ENCODE measurements at regions not wholly inside any gene's neighbourhood (a gene's known extent, or its start where the extent isn't known, plus 50 kb on each side); places are given as distances from the start of the nearest gene placed in this dataset.

DNA sequence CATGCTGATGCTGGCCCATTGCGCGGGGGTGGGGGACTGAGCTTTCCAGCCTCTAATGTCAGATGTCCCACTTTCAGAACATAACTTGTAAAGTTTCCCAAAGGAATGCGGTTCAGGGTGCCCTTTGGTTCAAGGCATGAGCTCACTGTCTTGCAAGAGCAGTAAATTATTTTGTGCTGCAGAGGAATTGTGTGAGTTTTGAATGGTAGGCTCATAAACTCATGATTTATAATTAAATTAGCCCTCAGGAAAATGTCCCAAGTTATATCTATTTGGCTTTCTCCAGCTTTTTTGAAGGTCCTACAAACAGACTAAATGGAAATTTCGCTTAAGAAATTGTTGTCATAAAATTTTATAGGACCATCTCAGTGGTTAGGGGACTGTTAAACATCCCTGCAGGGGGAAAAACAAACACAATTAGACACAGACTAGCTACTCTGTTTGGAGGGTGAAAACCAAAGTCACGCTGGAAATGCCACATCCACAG, 321.8 kb downstream of the HS3ST3B1 start (continued):
- TF ChIP-seq, protein P1, sequence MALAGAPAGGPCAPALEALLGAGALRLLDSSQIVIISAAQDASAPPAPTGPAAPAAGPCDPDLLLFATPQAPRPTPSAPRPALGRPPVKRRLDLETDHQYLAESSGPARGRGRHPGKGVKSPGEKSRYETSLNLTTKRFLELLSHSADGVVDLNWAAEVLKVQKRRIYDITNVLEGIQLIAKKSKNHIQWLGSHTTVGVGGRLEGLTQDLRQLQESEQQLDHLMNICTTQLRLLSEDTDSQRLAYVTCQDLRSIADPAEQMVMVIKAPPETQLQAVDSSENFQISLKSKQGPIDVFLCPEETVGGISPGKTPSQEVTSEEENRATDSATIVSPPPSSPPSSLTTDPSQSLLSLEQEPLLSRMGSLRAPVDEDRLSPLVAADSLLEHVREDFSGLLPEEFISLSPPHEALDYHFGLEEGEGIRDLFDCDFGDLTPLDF (CRISPR knock-in tag; IDR thresholded peaks at IDR 0.05): no peak
- TF ChIP-seq ESRRA (CRISPR knock-in tag; IDR thresholded peaks at IDR 0.05; ENCODE audit: borderline replicate concordance) (no peak), NFYB (CRISPR knock-in tag; conservative IDR thresholded peaks at IDR 0.05; ENCODE audit: low read depth) (no peak), CREB1 (CRISPR knock-in tag; IDR thresholded peaks at IDR 0.05) (no peak), JAZF1 (CRISPR knock-in tag; IDR thresholded peaks at IDR 0.05) (no peak)
- TF ChIP-seq, protein P2, sequence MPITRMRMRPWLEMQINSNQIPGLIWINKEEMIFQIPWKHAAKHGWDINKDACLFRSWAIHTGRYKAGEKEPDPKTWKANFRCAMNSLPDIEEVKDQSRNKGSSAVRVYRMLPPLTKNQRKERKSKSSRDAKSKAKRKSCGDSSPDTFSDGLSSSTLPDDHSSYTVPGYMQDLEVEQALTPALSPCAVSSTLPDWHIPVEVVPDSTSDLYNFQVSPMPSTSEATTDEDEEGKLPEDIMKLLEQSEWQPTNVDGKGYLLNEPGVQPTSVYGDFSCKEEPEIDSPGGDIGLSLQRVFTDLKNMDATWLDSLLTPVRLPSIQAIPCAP (CRISPR knock-in tag; IDR thresholded peaks at IDR 0.05): no peak
- TF ChIP-seq, protein P3, sequence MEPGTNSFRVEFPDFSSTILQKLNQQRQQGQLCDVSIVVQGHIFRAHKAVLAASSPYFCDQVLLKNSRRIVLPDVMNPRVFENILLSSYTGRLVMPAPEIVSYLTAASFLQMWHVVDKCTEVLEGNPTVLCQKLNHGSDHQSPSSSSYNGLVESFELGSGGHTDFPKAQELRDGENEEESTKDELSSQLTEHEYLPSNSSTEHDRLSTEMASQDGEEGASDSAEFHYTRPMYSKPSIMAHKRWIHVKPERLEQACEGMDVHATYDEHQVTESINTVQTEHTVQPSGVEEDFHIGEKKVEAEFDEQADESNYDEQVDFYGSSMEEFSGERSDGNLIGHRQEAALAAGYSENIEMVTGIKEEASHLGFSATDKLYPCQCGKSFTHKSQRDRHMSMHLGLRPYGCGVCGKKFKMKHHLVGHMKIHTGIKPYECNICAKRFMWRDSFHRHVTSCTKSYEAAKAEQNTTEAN (CRISPR knock-in tag; IDR thresholded peaks at IDR 0.05): no peak
- TF ChIP-seq, protein P4, sequence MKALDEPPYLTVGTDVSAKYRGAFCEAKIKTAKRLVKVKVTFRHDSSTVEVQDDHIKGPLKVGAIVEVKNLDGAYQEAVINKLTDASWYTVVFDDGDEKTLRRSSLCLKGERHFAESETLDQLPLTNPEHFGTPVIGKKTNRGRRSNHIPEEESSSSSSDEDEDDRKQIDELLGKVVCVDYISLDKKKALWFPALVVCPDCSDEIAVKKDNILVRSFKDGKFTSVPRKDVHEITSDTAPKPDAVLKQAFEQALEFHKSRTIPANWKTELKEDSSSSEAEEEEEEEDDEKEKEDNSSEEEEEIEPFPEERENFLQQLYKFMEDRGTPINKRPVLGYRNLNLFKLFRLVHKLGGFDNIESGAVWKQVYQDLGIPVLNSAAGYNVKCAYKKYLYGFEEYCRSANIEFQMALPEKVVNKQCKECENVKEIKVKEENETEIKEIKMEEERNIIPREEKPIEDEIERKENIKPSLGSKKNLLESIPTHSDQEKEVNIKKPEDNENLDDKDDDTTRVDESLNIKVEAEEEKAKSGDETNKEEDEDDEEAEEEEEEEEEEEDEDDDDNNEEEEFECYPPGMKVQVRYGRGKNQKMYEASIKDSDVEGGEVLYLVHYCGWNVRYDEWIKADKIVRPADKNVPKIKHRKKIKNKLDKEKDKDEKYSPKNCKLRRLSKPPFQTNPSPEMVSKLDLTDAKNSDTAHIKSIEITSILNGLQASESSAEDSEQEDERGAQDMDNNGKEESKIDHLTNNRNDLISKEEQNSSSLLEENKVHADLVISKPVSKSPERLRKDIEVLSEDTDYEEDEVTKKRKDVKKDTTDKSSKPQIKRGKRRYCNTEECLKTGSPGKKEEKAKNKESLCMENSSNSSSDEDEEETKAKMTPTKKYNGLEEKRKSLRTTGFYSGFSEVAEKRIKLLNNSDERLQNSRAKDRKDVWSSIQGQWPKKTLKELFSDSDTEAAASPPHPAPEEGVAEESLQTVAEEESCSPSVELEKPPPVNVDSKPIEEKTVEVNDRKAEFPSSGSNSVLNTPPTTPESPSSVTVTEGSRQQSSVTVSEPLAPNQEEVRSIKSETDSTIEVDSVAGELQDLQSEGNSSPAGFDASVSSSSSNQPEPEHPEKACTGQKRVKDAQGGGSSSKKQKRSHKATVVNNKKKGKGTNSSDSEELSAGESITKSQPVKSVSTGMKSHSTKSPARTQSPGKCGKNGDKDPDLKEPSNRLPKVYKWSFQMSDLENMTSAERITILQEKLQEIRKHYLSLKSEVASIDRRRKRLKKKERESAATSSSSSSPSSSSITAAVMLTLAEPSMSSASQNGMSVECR (CRISPR knock-in tag; IDR thresholded peaks at IDR 0.05; ENCODE audit: borderline replicate concordance): no peak

DNA sequence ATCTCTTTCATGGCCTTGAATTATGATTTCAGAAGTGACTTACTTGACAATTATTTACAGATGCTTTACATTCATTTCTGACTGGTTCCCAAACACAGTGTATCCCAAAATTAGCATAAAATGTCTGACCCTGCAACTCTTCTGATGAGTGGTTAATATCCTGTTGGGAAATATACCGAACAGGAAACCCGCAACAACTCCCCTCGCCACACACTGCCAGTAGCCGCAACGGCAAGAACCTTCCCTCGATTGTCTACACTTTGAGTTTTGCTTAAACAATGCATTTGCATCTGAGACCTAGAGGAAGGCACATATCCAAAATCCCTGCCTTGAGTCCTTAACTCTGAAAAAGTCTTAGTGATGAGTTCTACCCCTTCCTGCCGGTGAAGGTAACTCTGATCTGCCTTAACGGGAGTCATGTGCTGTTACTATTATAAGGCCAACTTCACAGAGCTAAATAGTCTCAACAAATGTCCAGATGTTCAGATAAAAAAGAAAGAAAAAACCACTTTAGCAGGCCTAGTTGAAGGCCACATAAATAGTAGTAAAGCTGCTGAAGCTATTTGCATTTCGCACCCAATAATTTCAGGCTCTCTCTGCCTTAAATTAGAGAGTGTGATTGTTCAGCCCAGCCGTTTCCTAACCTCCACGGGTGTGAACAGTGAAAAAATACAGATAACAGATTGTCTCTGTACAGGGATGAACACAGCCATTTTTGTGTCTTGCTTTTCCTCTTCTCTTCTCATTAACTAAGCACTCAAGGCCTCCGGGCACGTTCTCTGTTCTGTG, 321.1 kb downstream of the HS3ST3B1 start:
- DNase-seq (ENCODE audit: low spot score) (no peak), ATAC-seq (no peak)
- H3K27ac Mint-ChIP-seq: no peak overlapping the region
- POLR2A ChIA-PET: no interaction called here
- peaks cover 8% of the 10 kb centered on the region for H3K9me3 Mint-ChIP-seq
- no peak overlapping the region for H3K4me3 Mint-ChIP-seq
- peaks cover 14% of the 10 kb centered on the region for H3K4me1 Mint-ChIP-seq
- CTCF ChIA-PET: no interaction called here
- TF ChIP-seq, protein P5, sequence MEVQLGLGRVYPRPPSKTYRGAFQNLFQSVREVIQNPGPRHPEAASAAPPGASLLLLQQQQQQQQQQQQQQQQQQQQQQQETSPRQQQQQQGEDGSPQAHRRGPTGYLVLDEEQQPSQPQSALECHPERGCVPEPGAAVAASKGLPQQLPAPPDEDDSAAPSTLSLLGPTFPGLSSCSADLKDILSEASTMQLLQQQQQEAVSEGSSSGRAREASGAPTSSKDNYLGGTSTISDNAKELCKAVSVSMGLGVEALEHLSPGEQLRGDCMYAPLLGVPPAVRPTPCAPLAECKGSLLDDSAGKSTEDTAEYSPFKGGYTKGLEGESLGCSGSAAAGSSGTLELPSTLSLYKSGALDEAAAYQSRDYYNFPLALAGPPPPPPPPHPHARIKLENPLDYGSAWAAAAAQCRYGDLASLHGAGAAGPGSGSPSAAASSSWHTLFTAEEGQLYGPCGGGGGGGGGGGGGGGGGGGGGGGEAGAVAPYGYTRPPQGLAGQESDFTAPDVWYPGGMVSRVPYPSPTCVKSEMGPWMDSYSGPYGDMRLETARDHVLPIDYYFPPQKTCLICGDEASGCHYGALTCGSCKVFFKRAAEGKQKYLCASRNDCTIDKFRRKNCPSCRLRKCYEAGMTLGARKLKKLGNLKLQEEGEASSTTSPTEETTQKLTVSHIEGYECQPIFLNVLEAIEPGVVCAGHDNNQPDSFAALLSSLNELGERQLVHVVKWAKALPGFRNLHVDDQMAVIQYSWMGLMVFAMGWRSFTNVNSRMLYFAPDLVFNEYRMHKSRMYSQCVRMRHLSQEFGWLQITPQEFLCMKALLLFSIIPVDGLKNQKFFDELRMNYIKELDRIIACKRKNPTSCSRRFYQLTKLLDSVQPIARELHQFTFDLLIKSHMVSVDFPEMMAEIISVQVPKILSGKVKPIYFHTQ (CRISPR knock-in tag; IDR thresholded peaks at IDR 0.05): no peak
- TF ChIP-seq PRRX2 (CRISPR knock-in tag; IDR thresholded peaks at IDR 0.05) (no peak), KAT7 (CRISPR knock-in tag; IDR thresholded peaks at IDR 0.05; ENCODE audit: borderline replicate concordance) (no peak), MYBL2 (CRISPR knock-in tag; IDR thresholded peaks at IDR 0.05) (no peak), GRHL2 (CRISPR knock-in tag; IDR thresholded peaks at IDR 0.05; ENCODE audit: insufficient replicate concordance, severe bottlenecking) (no peak), ZNF671 (CRISPR knock-in tag; IDR thresholded peaks at IDR 0.05) (no peak), HMGA2 (CRISPR knock-in tag; IDR thresholded peaks at IDR 0.05) (no peak)
- TF ChIP-seq, protein P6, sequence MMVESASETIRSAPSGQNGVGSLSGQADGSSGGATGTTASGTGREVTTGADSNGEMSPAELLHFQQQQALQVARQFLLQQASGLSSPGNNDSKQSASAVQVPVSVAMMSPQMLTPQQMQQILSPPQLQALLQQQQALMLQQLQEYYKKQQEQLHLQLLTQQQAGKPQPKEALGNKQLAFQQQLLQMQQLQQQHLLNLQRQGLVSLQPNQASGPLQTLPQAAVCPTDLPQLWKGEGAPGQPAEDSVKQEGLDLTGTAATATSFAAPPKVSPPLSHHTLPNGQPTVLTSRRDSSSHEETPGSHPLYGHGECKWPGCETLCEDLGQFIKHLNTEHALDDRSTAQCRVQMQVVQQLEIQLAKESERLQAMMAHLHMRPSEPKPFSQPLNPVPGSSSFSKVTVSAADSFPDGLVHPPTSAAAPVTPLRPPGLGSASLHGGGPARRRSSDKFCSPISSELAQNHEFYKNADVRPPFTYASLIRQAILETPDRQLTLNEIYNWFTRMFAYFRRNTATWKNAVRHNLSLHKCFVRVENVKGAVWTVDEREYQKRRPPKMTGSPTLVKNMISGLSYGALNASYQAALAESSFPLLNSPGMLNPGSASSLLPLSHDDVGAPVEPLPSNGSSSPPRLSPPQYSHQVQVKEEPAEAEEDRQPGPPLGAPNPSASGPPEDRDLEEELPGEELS (CRISPR knock-in tag; IDR thresholded peaks at IDR 0.05): no peak
- TF ChIP-seq, protein P7, sequence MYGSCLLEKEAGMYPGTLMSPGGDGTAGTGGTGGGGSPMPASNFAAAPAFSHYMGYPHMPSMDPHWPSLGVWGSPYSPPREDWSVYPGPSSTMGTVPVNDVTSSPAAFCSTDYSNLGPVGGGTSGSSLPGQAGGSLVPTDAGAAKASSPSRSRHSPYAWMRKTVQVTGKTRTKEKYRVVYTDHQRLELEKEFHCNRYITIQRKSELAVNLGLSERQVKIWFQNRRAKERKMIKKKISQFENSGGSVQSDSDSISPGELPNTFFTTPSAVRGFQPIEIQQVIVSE (CRISPR knock-in tag; IDR thresholded peaks at IDR 0.05; ENCODE audit: borderline replicate concordance): no peak
- TF ChIP-seq, protein P8, sequence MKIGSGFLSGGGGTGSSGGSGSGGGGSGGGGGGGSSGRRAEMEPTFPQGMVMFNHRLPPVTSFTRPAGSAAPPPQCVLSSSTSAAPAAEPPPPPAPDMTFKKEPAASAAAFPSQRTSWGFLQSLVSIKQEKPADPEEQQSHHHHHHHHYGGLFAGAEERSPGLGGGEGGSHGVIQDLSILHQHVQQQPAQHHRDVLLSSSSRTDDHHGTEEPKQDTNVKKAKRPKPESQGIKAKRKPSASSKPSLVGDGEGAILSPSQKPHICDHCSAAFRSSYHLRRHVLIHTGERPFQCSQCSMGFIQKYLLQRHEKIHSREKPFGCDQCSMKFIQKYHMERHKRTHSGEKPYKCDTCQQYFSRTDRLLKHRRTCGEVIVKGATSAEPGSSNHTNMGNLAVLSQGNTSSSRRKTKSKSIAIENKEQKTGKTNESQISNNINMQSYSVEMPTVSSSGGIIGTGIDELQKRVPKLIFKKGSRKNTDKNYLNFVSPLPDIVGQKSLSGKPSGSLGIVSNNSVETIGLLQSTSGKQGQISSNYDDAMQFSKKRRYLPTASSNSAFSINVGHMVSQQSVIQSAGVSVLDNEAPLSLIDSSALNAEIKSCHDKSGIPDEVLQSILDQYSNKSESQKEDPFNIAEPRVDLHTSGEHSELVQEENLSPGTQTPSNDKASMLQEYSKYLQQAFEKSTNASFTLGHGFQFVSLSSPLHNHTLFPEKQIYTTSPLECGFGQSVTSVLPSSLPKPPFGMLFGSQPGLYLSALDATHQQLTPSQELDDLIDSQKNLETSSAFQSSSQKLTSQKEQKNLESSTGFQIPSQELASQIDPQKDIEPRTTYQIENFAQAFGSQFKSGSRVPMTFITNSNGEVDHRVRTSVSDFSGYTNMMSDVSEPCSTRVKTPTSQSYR (CRISPR knock-in tag; IDR thresholded peaks at IDR 0.05): no peak
- no peaks in the 10 kb centered on the region for H3K36me3 Mint-ChIP-seq
- H3K27me3 Mint-ChIP-seq (ENCODE audit: low read depth): peaks cover 6% of the 10 kb centered on the region

Data from WTC11 (cell line).